Small intestine (tissue), 7 donors: ENCODE measurements at regions not wholly inside any gene's neighbourhood (a gene's known extent, or its start where the extent isn't known, plus 50 kb on each side); places are given as distances from the start of the nearest gene placed in this dataset.

ENCODE experiments used
- DNase-seq, 2 donors: peaks; one replicate each; pipeline versions ENCODE4 v3.0.0 to v3.0.0-alpha.2; 2013
- FAIRE-seq: peaks from 2 replicates; lab custom pipeline; 2012; peaks lifted over from hg19 to GRCh38; lab: Jason Lieb, UNC
- H3K27ac ChIP-seq, 3 donors: one replicate each; pipeline ENCODE4 v1.5.1; 2013; ENCODE audit warnings: low read length in 2 of 3, mild to moderate bottlenecking in 2 of 3, control low read depth in 1 of 3, inconsistent platforms in 1 of 3, low read depth in 1 of 3, moderate library complexity in 1 of 3
- H3K27me3 ChIP-seq, 3 donors: one replicate each; pipeline ENCODE4 v1.6.1; 2013; ENCODE audit warnings: low read length in 3 of 3, inconsistent platforms in 1 of 3; ENCODE audit not compliant: control insufficient read depth in 3 of 3, insufficient read depth in 3 of 3
- H3K36me3 ChIP-seq, 3 donors: one replicate each; pipeline ENCODE4 v1.6.1; 2013; ENCODE audit warnings: low read length in 3 of 3, inconsistent platforms in 1 of 3, low read depth in 1 of 3, mild to moderate bottlenecking in 1 of 3, moderate library complexity in 1 of 3; ENCODE audit not compliant: control insufficient read depth in 3 of 3, insufficient read depth in 2 of 3
- H3K4me1 ChIP-seq, 3 donors: one replicate each; pipeline ENCODE4 v1.6.1; 2013; ENCODE audit warnings: low read length in 2 of 3, inconsistent platforms in 1 of 3, low read depth in 1 of 3, mild to moderate bottlenecking in 1 of 3, moderate library complexity in 1 of 3; ENCODE audit not compliant: control insufficient read depth in 3 of 3, insufficient read depth in 2 of 3
- H3K4me3 ChIP-seq, 3 donors: one replicate each; pipeline ENCODE4 v1.5.1; 2013; ENCODE audit warnings: low read length in 3 of 3, control low read depth in 1 of 3, inconsistent platforms in 1 of 3, low read depth in 1 of 3, mild to moderate bottlenecking in 1 of 3, moderate library complexity in 1 of 3
- H3K9me3 ChIP-seq, 2 donors: one replicate each; pipeline ENCODE4 v1.6.1; 2013; ENCODE audit warnings: low read depth in 1 of 2, low read length in 1 of 2; ENCODE audit not compliant: control insufficient read depth in 2 of 2, insufficient read depth in 1 of 2
- WGBS, 3 donors: extraction: QIAGEN DNeasy Blood & Tissue Kit; methylation state at CpG; one replicate each; pipeline ENCODE4 v1.1.7; 2013; 5-methylcytosine and 5-hydroxymethylcytosine counted together
- donor health status: healthy with polysubstance abuse.
- donor health status: control.
- donor health status: control.
- donor health status: Bipolar disorder and iron deficiency.
- donor health status: healthy.

DNA sequence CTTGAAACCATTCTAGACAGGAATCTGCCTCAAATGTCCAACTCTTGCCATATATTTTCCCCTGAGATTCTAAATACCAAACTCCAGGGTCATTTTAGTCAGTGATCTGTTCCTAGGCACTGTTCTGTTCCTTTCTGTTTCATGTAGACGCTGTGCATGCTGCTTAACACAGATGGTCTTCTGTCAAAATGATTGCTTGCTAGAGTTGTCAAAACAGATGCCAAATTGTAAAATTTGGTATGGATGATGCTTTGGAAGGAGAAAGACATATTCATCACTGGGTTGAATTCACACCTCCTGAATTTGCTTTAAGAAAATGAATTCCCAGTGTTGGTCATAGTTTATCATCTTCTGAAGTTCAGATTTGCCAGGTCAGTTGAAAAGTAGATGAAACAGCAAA lies 425.9 kb downstream of the ETS1 start:
- Histone ChIP-seq H3K4me1 (no peaks in the 10 kb centered on the region), H3K27me3 (no peaks in the 10 kb centered on the region), H3K9me3 (no peaks in the 10 kb centered on the region), H3K36me3 (no peaks in the 10 kb centered on the region), H3K4me3 (no peak overlapping the region), H3K27ac (no peak overlapping the region)
- DNase-seq (no peak), FAIRE-seq (no peak)
- 69 to 80% (median 79%) methylated on average over 1 of the region's 1 CpG for WGBS, 3 donors

DNA sequence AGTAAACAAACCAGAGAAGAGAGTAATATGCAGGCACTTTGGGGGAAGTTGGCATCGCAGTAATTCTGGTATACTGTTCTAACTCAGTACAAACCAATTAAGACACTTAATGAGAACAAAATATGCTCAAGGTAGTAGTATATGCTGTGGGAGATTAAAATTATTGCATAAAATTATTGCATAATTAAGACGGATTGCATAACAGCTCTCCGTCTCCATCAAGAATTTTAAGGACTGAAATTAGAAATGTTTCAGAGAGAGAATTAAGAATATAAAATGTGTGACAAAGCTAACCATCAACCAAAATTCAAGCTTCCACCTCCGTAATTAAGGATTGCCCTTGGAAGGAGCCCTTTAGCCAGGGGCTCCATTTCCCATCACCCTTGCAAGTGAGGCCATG lies 428.5 kb downstream of the ETS1 start:
- Histone ChIP-seq H3K9me3 (no peaks in the 10 kb centered on the region), H3K4me3 (no peak overlapping the region), H3K36me3 (no peaks in the 10 kb centered on the region), H3K27ac (no peak overlapping the region), H3K4me1 (no peaks in the 10 kb centered on the region), H3K27me3 (peaks cover 0 to 2% (median 0%) of the 10 kb centered on the region in 3 donors)
- DNase-seq (no peak), FAIRE-seq (no peak)
- 85 to 89% (median 86%) methylated on average over 4 of the region's 4 CpGs for WGBS, 3 donors

DNA sequence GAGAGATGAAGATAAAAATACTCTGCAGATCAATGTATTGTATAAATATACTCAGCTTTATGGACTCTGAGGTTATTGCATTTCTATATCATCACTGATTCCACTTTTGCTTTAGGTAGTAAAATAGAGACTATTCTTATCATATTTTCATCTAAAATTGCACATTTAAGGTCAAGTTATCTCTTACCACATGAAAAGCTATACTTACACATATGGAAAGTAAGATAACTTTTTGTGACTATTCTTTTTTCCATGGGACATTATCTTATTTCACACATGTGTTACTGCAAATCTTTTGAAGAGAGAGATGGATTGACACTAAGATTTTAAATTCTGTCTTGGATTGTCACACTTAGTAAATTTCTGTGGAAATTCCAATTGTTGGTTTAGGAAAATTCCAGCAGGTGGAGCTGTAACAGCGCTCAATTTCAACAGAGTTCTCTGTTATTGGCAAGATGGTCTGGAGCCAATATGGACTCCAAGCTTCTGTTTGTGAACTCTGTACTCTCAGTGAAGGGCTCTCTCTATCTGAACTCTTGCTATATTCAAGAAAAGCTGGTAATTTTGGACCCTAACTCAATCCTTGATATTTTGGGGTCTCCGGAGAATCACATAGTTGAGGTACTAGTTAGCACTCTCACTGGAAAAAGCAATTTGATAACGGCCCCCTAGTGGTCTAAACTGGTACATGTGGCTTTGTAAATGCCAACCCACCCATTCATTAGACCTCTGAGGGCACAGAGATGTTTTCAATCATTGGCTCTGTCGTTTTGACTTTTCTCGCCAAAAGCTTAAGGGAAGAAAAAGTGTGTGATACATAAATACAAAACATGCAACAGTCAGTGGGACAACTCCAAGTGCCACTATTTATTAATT lies 429.7 kb downstream of the ETS1 start:
- Histone ChIP-seq H3K4me1 (no peaks in the 10 kb centered on the region), H3K4me3 (no peak overlapping the region), H3K9me3 (no peaks in the 10 kb centered on the region), H3K36me3 (no peaks in the 10 kb centered on the region), H3K27ac (no peak overlapping the region), H3K27me3 (peaks cover 0 to 2% (median 0%) of the 10 kb centered on the region in 3 donors)
- DNase-seq, result peak; percentile 63 to 78
- WGBS, 3 donors, result 17 to 30% (median 23%) methylated on average over 5 of the region's 5 CpGs
- FAIRE-seq, result no peak

DNA sequence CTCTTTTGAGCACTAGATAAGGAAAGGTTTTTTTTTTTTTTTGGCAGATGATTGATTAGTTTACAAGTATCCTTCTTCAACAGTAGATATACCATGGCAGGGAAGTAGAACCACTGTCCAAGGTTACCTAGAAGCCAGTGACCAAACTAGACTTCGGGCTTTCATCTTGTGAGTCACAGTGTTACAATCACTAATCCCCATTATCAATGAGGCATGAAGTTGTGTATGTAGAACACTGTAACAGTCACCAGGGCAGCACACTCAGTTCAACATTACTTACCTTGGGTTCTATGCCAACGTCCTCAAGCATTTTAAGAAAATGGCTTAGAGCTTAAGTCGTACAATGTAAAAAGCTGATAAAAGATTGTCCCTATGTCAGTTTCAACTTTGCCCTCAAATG lies 430.9 kb downstream of the ETS1 start:
- DNase-seq (no peak), FAIRE-seq (no peak)
- Histone ChIP-seq H3K4me1 (no peaks in the 10 kb centered on the region), H3K4me3 (no peak overlapping the region), H3K27me3 (peaks cover 0 to 2% (median 0%) of the 10 kb centered on the region in 3 donors), H3K27ac (no peak overlapping the region), H3K36me3 (no peaks in the 10 kb centered on the region), H3K9me3 (no peaks in the 10 kb centered on the region)
- 36 to 72% (median 49%) methylated on average over 3 of the region's 3 CpGs for WGBS, 3 donors

DNA sequence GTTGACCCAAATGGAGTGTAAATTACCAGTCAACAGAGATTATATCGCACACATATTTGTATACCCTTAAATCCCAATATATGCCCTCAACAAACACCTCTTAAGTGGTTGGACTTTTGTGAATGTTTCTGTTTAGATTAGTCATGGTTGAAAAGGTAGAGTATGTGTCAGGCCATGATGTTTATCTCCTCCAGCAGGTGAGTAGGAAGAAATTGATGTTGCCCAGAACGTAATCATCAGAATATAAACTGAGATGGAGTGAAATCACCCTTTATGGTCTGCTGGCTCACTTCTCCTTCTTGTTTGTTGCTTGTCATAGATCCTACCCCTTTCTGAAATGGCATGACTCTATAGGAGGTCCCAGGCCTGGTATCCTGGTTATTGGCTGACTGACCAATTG lies 431.8 kb downstream of the ETS1 start:
- H3K36me3 ChIP-seq, result no peaks in the 10 kb centered on the region
- FAIRE-seq (no peak), DNase-seq (no peak)
- H3K4me3 ChIP-seq, result no peak overlapping the region
- no peaks in the 10 kb centered on the region for H3K9me3 ChIP-seq
- no peaks in the 10 kb centered on the region for H3K4me1 ChIP-seq
- peaks cover 0 to 2% (median 0%) of the 10 kb centered on the region in 3 donors for H3K27me3 ChIP-seq
- 61 to 83% (median 63%) methylated on average over 2 of the region's 2 CpGs for WGBS, 3 donors
- H3K27ac ChIP-seq, result no peak overlapping the region

DNA sequence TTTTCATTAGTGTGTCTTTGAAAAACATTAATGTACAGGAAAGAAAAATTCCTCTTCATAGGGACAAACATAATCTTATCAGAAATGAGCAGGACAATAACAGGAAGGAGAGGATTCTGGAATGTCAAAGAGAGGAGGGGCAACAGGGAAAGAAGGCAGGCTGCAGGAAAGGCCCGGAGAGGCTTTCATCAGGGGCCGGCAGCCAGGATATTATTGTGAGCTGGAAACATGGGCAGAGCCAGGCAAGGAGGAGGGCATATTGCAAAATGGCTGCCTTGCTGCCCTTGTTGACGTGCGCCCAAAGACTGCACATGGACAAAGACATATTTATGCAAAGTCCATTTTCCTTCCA lies 433.7 kb downstream of the ETS1 start:
- FAIRE-seq (no peak), DNase-seq (no peak)
- Histone ChIP-seq H3K27me3 (peaks cover 0 to 5% (median 0%) of the 10 kb centered on the region in 3 donors), H3K27ac (no peak overlapping the region), H3K4me1 (no peaks in the 10 kb centered on the region), H3K4me3 (no peak overlapping the region), H3K36me3 (no peaks in the 10 kb centered on the region), H3K9me3 (no peaks in the 10 kb centered on the region)
- 70 to 74% (median 74%) methylated on average over 4 of the region's 4 CpGs for WGBS, 3 donors

DNA sequence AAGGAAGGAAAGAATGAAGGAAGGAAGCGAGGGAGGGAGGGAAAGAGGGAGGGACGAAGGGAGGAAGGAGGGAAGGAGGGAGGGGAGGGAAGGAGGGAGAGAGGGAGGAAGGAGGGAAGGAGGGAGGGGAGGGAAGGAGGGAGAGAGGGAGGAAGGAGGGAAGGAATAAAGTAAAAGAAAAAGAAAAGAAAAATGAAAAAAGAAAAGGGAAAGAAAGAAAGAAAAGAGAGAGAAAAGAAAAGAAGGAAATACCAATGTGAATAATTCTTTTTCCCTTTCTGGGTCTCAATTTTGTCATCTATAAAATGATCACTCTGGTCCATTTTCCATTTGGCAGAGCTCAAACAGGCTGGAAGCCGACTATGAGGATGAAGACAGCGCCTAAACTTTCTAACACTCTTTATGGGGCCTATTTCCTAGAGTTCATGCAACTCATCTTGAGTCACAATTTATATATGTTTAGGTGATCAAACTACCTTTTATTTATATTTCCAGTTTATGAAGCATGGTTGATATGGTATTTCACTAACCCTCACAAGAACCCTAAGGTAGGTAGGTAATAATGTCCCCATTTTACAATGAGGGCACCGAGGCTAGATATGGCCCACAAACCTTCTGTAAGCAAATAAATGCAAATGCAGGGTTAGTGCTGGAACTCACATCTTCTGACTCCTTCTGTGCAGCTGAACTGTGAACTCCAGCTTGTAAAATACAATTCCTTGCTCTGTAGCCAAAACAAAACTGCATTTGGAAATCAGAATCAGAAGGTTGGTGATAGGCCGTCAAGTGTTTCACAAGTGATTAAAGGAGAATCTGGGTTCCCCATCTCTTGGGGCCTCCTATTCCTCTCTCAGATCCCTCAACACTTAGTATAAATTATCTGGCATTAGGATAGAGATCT lies 434.3 kb downstream of the ETS1 start:
- DNase-seq (no peak), FAIRE-seq (no peak)
- H3K4me1 ChIP-seq, result no peaks in the 10 kb centered on the region
- no peaks in the 10 kb centered on the region for H3K9me3 ChIP-seq
- peaks cover 0 to 8% (median 0%) of the 10 kb centered on the region in 3 donors for H3K27me3 ChIP-seq
- no peak overlapping the region for H3K27ac ChIP-seq
- no peaks in the 10 kb centered on the region for H3K36me3 ChIP-seq
- WGBS, 3 donors, result 78 to 84% (median 83%) methylated on average over 6 of the region's 6 CpGs
- H3K4me3 ChIP-seq, result no peak overlapping the region

DNA sequence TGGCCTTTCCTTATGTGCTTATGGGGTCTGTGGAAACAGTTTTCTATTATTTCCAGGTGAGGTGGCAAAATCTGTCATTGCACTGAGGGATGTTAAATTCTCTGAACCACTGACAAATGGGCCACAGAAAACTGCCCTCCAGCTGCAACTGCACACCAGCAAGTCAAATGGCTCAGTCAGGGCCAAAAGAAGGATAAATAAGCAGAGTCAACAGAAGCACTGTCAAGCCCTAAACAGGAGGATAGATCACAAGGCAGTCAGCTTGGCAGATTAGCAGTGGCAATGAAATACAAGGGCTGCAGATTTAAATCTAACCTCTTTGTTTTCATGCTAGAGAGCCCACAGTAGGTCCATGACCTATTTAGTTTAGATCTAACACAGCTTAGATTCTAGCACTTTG lies 435.6 kb downstream of the ETS1 start:
- H3K4me1 ChIP-seq, result no peaks in the 10 kb centered on the region
- no peaks in the 10 kb centered on the region for H3K36me3 ChIP-seq
- FAIRE-seq (no peak), DNase-seq (no peak)
- H3K27ac ChIP-seq, result no peak overlapping the region
- no peaks in the 10 kb centered on the region for H3K9me3 ChIP-seq
- peaks cover 0 to 8% (median 0%) of the 10 kb centered on the region in 3 donors for H3K27me3 ChIP-seq
- no peak overlapping the region for H3K4me3 ChIP-seq
